K562 (cell line): ENCODE measurements at regions not wholly inside any gene's neighbourhood (a gene's known extent, or its start where the extent isn't known, plus 50 kb on each side); places are given as distances from the start of the nearest gene placed in this dataset.

ENCODE experiments used
- ARID3A ChIP-seq: IDR thresholded peaks from 2 replicates; pipeline ENCODE4 v1.6.1; 2012; ENCODE audit warnings: low read depth, low read length, improper control_type of control experiment, borderline replicate concordance
- E2F8 ChIP-seq: fragments of 450-650 bp; IDR thresholded peaks from 2 replicates; pipeline ENCODE4 v1.7.1; 2018; ENCODE audit warnings: mild to moderate bottlenecking, low read depth; ENCODE audit not compliant: partially characterized antibody
- FOXJ3 ChIP-seq: sonication (generic); formaldehyde crosslinking; IDR thresholded peaks from 2 replicates; pipeline ENCODE4 v1.4.0; 2020; ENCODE audit warnings: mild to moderate bottlenecking, missing genetic modification reagents
- KAT7 ChIP-seq: sonication (generic); formaldehyde crosslinking; IDR thresholded peaks from 2 replicates; pipeline ENCODE4 v1.8.0; 2022; ENCODE audit warnings: missing genetic modification reagents, mild to moderate bottlenecking, borderline replicate concordance
- KLF13 ChIP-seq: fragments of 450-650 bp; IDR thresholded peaks from 2 replicates; pipeline ENCODE4 v1.6.1; 2016; ENCODE audit warnings: missing genetic modification characterization, low read depth, mild to moderate bottlenecking, missing compliant biosample characterization, moderate library complexity, borderline replicate concordance
- NFIX ChIP-seq: fragments of 250-450 bp; sonication (Bioruptor Pico); IDR thresholded peaks from 2 replicates; pipeline ENCODE4 v1.4.0; 2020; ENCODE audit warnings: low read depth, mild to moderate bottlenecking, moderate library complexity
- NR4A1 ChIP-seq, 2 experiments: fragments of 250-450 bp in 1 of 2; fragments of 450-650 bp in 1 of 2; sonication (Bioruptor Pico) in 1 of 2; IDR thresholded peaks; 2 replicates each; pipeline versions ENCODE4 v1.4.0 to v1.6.1; 2016 to 2020; ENCODE audit warnings: mild to moderate bottlenecking in 2 of 2, missing compliant biosample characterization in 1 of 2, missing genetic modification characterization in 1 of 2, moderate library complexity in 1 of 2
- RBM25 ChIP-seq: fragments of 200-400 bp; formaldehyde crosslinking; IDR thresholded peaks from 2 replicates; pipeline ENCODE4 v1.6.1; 2018; ENCODE audit warnings: low read length, low read depth, moderate library complexity; ENCODE audit not compliant: severe bottlenecking
- SREBF1 ChIP-seq: fragments of 150-350 bp; IDR thresholded peaks from 2 replicates; pipeline ENCODE4 v1.6.1; 2014; ENCODE audit warnings: antibody characterized with exemption, low read depth, low read length, borderline replicate concordance
- TEAD4 ChIP-seq, 2 experiments: sonication (generic) in 1 of 2; formaldehyde crosslinking in 1 of 2; IDR thresholded peaks; 2 replicates each; pipeline versions ENCODE4 v1.6.1 to v1.8.0; 2012 to 2022; ENCODE audit warnings: borderline replicate concordance in 1 of 2, inconsistent platforms in 1 of 2, low read length in 1 of 2, mild to moderate bottlenecking in 1 of 2, missing genetic modification reagents in 1 of 2
- THRA ChIP-seq: fragments of 450-650 bp; IDR thresholded peaks from 2 replicates; pipeline ENCODE4 v1.6.1; 2017; ENCODE audit warnings: mild to moderate bottlenecking, moderate library complexity

- TF ChIP-seq E2F8, result no peak
- no peak for TF ChIP-seq KAT7
- TF ChIP-seq TEAD4 (IDR thresholded peaks at IDR 0.05; ENCODE audit: low read length), result no peak
- TF ChIP-seq TEAD4 (CRISPR knock-in tag; IDR thresholded peaks at IDR 0.05; ENCODE audit: borderline replicate concordance), result no peak
- no peak for TF ChIP-seq THRA
- TF ChIP-seq NR4A1 (CRISPR knock-in tag; IDR thresholded peaks at IDR 0.05), result no peak
- no peak for TF ChIP-seq NR4A1 (tag; IDR thresholded peaks at IDR 0.05)
- TF ChIP-seq KLF13 (tag), result no peak
- TF ChIP-seq NFIX (CRISPR knock-in tag), result no peak
- no peak for TF ChIP-seq FOXJ3
- TF ChIP-seq ARID3A, result no peak
- no peak for TF ChIP-seq SREBF1
- TF ChIP-seq RBM25, result no peak
Observed at GRCh38 chr3:99256788-99257187, 355.3 kb upstream of the DCBLD2 start (continued).
